ENCODE measurements at regions not wholly inside any gene's neighbourhood (a gene's known extent, or its start where the extent isn't known, plus 50 kb on each side); places are given as distances from the start of the nearest gene placed in this dataset.
A peak's percentile ranks its signal among the peaks of the same experiment; 100 is the strongest.

GRCh38 chr7:106423821-106424475 lies 139.2 kb upstream of the NAMPT start:
- POLR2A ChIA-PET, result no interaction called here
- Mint-ChIP-seq H3K36me3 (no peaks in the 10 kb centered on the region), H3K9me3 (peaks cover 6% of the 10 kb centered on the region), H3K4me3 (no peak overlapping the region), H3K4me1 (peaks cover 15% of the 10 kb centered on the region), H3K27me3 (no peaks in the 10 kb centered on the region), H3K27ac (peak overlapping the region; percentile 56)
- DNase-seq (no peak), ATAC-seq (ENCODE audit: low read depth) (no peak)

- DNase-seq (no peak), ATAC-seq (ENCODE audit: low read depth) (no peak)
- Mint-ChIP-seq H3K36me3 (no peaks in the 10 kb centered on the region), H3K27me3 (no peaks in the 10 kb centered on the region), H3K9me3 (peaks cover 6% of the 10 kb centered on the region), H3K27ac (no peak overlapping the region), H3K4me3 (no peak overlapping the region), H3K4me1 (peaks cover 16% of the 10 kb centered on the region)
- POLR2A ChIA-PET, result no interaction called here
Measured at GRCh38 chr7:106423111-106423510, 138.3 kb upstream of the NAMPT start.

GRCh38 chr7:106421181-106421762 lies 136.5 kb upstream of the NAMPT start:
- H3K27ac Mint-ChIP-seq, result no peak overlapping the region
- H3K4me3 Mint-ChIP-seq, result no peak overlapping the region
- no peaks in the 10 kb centered on the region for H3K27me3 Mint-ChIP-seq
- peaks cover 6% of the 10 kb centered on the region for H3K9me3 Mint-ChIP-seq
- POLR2A ChIA-PET, result no interaction called here
- ATAC-seq (ENCODE audit: low read depth) (no peak), DNase-seq (no peak)
- peaks cover 16% of the 10 kb centered on the region for H3K4me1 Mint-ChIP-seq
- H3K36me3 Mint-ChIP-seq, result peaks cover 2% of the 10 kb centered on the region

GRCh38 chr7:106420736-106421135 lies 136.0 kb upstream of the NAMPT start:
- no peak overlapping the region for H3K27ac Mint-ChIP-seq
- H3K9me3 Mint-ChIP-seq, result peaks cover 6% of the 10 kb centered on the region
- no peaks in the 10 kb centered on the region for H3K27me3 Mint-ChIP-seq
- H3K36me3 Mint-ChIP-seq, result peaks cover 2% of the 10 kb centered on the region
- DNase-seq (no peak), ATAC-seq (ENCODE audit: low read depth) (no peak)
- no peak overlapping the region for H3K4me3 Mint-ChIP-seq
- H3K4me1 Mint-ChIP-seq, result peaks cover 16% of the 10 kb centered on the region
- POLR2A ChIA-PET, result no interaction called here

- H3K4me1 Mint-ChIP-seq, result peaks cover 16% of the 10 kb centered on the region
- no peak overlapping the region for H3K4me3 Mint-ChIP-seq
Measured at GRCh38 chr7:106420210-106420609, 135.4 kb upstream of the NAMPT start.

DNA sequence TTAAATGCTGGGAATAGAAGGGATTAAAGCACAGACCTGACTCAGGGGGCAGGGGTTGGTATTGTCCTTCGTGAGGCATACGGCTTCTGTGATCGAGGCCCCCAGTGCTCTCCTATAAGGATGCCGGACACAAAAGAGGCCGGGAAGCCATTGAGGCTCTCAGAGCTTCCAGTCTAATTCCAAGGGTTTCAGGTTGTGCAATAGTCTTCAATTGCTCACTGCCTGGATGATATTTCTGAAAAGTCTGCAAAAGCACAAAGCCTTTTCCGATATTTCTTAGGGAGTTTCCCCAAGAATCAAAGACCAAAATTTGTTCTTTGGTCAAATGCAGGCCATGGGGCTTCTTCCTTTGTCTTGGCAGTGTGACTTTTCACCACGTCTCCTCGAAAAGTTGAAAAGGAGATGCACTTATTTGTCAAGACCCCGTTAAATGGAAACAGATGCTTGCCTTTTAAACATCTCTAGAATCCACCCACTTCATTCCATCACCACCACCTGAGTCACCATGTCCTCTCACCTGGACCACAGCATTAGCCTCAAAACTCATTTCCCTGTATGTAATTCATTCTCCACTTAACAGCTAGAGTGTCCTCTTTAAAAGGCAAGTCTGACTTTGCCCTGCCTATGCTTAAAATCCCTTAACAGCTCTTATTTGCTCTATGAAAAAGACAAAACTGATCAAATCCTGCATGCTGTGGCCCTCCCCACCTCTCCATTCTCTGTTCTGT lies 134.8 kb upstream of the NAMPT start:
- DNase-seq, result no peak
- Mint-ChIP-seq H3K27me3 (peaks cover 8% of the 10 kb centered on the region), H3K27ac (no peak overlapping the region), H3K4me1 (peaks cover 11% of the 10 kb centered on the region), H3K36me3 (peaks cover 2% of the 10 kb centered on the region), H3K9me3 (peaks cover 9% of the 10 kb centered on the region), H3K4me3 (no peak overlapping the region)
- POLR2A ChIA-PET, result no interaction called here
- ATAC-seq (ENCODE audit: low read depth), result no peak

More at GRCh38 chr7:106420210-106420609, 135.4 kb upstream of the NAMPT start:
- no peak overlapping the region for H3K27ac Mint-ChIP-seq
- peaks cover 9% of the 10 kb centered on the region for H3K9me3 Mint-ChIP-seq
- H3K27me3 Mint-ChIP-seq, result peaks cover 3% of the 10 kb centered on the region
- DNase-seq (no peak), ATAC-seq (ENCODE audit: low read depth) (no peak)
- peaks cover 2% of the 10 kb centered on the region for H3K36me3 Mint-ChIP-seq
- POLR2A ChIA-PET, result no interaction called here

- Mint-ChIP-seq H3K9me3 (peaks cover 9% of the 10 kb centered on the region), H3K4me3 (no peak overlapping the region), H3K27ac (no peak overlapping the region), H3K27me3 (peaks cover 8% of the 10 kb centered on the region), H3K4me1 (peaks cover 7% of the 10 kb centered on the region), H3K36me3 (peaks cover 2% of the 10 kb centered on the region)
- POLR2A ChIA-PET, result no interaction called here
- DNase-seq, result no peak
- no peak for ATAC-seq (ENCODE audit: low read depth)
Measured at GRCh38 chr7:106418526-106418925, 133.7 kb upstream of the NAMPT start.

DNA sequence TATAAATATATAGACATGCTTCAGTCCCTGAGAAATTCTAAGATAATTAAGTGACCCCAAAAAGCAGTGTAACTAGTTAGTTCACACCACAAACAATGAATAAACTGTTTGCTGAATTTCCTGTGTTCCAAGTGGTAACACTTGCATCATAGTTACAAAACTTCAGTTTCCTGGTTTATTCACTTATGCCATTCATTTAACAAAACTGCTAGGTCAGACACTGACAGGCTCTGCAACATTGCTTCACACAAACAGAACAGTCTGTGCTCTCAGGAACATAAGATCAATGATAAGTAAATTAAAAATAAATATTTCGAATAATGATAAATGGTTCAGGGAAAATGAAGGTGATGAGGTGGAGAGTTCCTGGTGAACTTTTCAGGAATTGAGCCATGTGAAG lies 133.3 kb upstream of the NAMPT start:
- no peak for ATAC-seq (ENCODE audit: low read depth)
- no peak for DNase-seq
- Mint-ChIP-seq H3K27ac (no peak overlapping the region), H3K36me3 (peaks cover 2% of the 10 kb centered on the region), H3K9me3 (peaks cover 9% of the 10 kb centered on the region), H3K27me3 (peaks cover 9% of the 10 kb centered on the region), H3K4me1 (peaks cover 7% of the 10 kb centered on the region), H3K4me3 (no peak overlapping the region)
- POLR2A ChIA-PET, result no interaction called here

GRCh38 chr7:106417273-106417902 lies 132.6 kb upstream of the NAMPT start:
- Mint-ChIP-seq H3K27ac (no peak overlapping the region), H3K9me3 (peaks cover 6% of the 10 kb centered on the region), H3K36me3 (peaks cover 2% of the 10 kb centered on the region), H3K27me3 (peaks cover 14% of the 10 kb centered on the region), H3K4me1 (peaks cover 4% of the 10 kb centered on the region), H3K4me3 (no peak overlapping the region)
- DNase-seq (no peak), ATAC-seq (ENCODE audit: low read depth) (no peak)
- POLR2A ChIA-PET, result no interaction called here

DNA sequence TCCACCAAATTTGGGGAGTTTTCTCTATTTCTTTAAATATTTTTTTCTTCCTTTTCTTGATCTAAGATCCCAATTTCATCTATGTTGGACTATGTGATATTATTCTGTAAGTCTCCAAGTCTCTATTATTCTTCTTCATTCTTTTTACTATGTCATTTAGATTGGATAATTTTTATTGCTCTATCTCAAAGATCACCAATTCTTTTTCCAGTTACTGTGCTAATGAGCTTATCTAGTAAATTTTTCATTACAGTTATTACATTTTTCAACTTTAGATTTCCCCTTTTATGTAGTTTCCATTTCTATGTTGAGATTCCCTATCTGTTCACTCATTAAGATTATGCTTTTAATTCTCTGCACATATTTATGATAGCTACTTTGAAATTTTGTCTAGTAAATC lies 131.6 kb upstream of the NAMPT start:
- Mint-ChIP-seq H3K27ac (no peak overlapping the region), H3K9me3 (peaks cover 7% of the 10 kb centered on the region), H3K4me1 (peaks cover 4% of the 10 kb centered on the region), H3K36me3 (peaks cover 2% of the 10 kb centered on the region), H3K27me3 (peaks cover 21% of the 10 kb centered on the region), H3K4me3 (no peak overlapping the region)
- POLR2A ChIA-PET, result no interaction called here
- ATAC-seq (ENCODE audit: low read depth) (no peak), DNase-seq (no peak)

GRCh38 chr7:106415433-106415832 lies 130.7 kb upstream of the NAMPT start:
- DNase-seq (no peak), ATAC-seq (ENCODE audit: low read depth) (no peak)
- Mint-ChIP-seq H3K36me3 (peaks cover 2% of the 10 kb centered on the region), H3K27ac (no peak overlapping the region), H3K27me3 (peaks cover 28% of the 10 kb centered on the region), H3K4me3 (no peak overlapping the region), H3K9me3 (peaks cover 8% of the 10 kb centered on the region), H3K4me1 (peaks cover 4% of the 10 kb centered on the region)
- POLR2A ChIA-PET, result no interaction called here

- Mint-ChIP-seq H3K4me3 (no peak overlapping the region), H3K36me3 (peaks cover 2% of the 10 kb centered on the region), H3K27me3 (peaks cover 29% of the 10 kb centered on the region)
Measured at GRCh38 chr7:106413446-106413845, 128.7 kb upstream of the NAMPT start.

DNA sequence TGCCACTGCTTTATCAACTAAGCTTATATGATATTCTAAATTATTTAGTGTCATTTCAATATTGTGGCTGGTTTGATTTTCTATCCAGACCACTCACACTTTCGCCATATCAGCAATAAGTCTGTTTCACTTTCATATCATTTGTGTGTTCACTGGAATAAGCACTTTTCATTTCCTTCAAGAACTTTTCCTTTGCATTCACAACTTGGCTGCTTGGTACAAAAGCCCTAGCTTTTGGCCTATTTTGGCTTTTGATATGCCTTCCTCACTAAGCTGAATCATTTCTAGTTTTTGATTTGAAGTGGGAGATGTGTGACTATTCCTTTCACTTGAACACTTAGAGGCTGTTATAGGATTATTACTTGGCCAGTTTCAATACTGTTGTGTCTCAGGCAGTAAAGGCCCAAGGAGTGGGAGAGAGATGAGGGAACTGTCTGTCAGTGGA lies 120.9 kb upstream of the NAMPT start:
- no peak overlapping the region for H3K27ac Mint-ChIP-seq
- H3K36me3 Mint-ChIP-seq, result peaks cover 1% of the 10 kb centered on the region

More at GRCh38 chr7:106413446-106413845, 128.7 kb upstream of the NAMPT start:
- POLR2A ChIA-PET, result no interaction called here
- DNase-seq, result no peak
- ATAC-seq (ENCODE audit: low read depth), result no peak
- H3K4me1 Mint-ChIP-seq, result peaks cover 1% of the 10 kb centered on the region
- no peak overlapping the region for H3K27ac Mint-ChIP-seq
- H3K9me3 Mint-ChIP-seq, result peaks cover 8% of the 10 kb centered on the region

More for the DNA sequence above, 120.9 kb upstream of the NAMPT start:
- ATAC-seq (ENCODE audit: low read depth), result no peak
- H3K4me3 Mint-ChIP-seq, result no peak overlapping the region
- peaks cover 7% of the 10 kb centered on the region for H3K4me1 Mint-ChIP-seq
- peaks cover 7% of the 10 kb centered on the region for H3K27me3 Mint-ChIP-seq
- H3K9me3 Mint-ChIP-seq, result peaks cover 5% of the 10 kb centered on the region
- DNase-seq, result no peak
- POLR2A ChIA-PET, result no interaction called here

Measured in activated naive CD8-positive, alpha-beta T cell treated with anti-CD3 and anti-CD28 coated beads, Interleukin-2, amount 10 ng/mL, durations not matched to agents 7 days and 5 days (primary cell).